Skeletal muscle satellite cell (primary cell): ENCODE measurements at regions not wholly inside any gene's neighbourhood (a gene's known extent, or its start where the extent isn't known, plus 50 kb on each side); places are given as distances from the start of the nearest gene placed in this dataset.

Experiments
- H3K27me3 ChIP-seq: 2 replicates; pipeline ENCODE4 v1.7.0; 2013; ENCODE audit warnings: low read length; ENCODE audit not compliant: control insufficient read depth, insufficient read depth
- H3K36me3 ChIP-seq: 2 replicates; pipeline ENCODE4 v1.7.0; 2013; ENCODE audit warnings: mild to moderate bottlenecking, control low read depth, low read length; ENCODE audit not compliant: insufficient read depth
- H3K4me1 ChIP-seq: 2 replicates; pipeline ENCODE4 v1.7.0; 2013; ENCODE audit warnings: low read length; ENCODE audit not compliant: control insufficient read depth, insufficient read depth
- H3K4me2 ChIP-seq: 2 replicates; pipeline ENCODE4 v1.7.0; 2013; ENCODE audit warnings: mild to moderate bottlenecking, low read length
- H3K4me3 ChIP-seq: 2 replicates; pipeline ENCODE4 v1.7.0; 2013; ENCODE audit warnings: low read length
- H3K9ac ChIP-seq: 2 replicates; pipeline ENCODE4 v1.7.0; 2013; ENCODE audit warnings: mild to moderate bottlenecking, low read depth, low read length, moderate library complexity
- H3K9me3 ChIP-seq: replicated peaks from 2 replicates; pipeline ENCODE4 v1.7.0; 2013; ENCODE audit warnings: mild to moderate bottlenecking, control low read depth, low read length

DNA sequence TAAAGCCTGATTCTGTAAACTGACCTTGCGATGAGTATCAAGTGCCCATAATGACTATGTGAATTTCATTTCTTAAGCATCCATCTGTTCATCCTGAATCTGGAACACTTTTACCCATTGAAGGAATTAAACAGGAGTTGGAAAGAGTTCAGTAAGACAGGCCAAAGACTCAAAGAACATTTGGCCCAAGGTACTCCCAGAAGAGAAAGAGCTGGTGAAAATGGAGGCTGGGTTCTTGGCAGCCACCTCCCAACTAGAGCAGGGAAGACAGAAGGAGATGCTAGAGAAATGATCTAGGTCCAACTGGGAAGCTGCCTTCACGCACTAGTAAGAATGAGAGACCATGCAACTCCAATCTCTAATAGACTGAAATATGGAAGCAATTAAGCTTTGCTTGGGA is 57.1 kb upstream of the ADRA1D start:
- Histone ChIP-seq H3K27me3 (peaks cover 32% of the 10 kb centered on the region), H3K9me3 (no peaks in the 10 kb centered on the region), H3K4me3 (no peak overlapping the region), H3K4me2 (no peak overlapping the region), H3K4me1 (no peaks in the 10 kb centered on the region), H3K9ac (no peak overlapping the region), H3K36me3 (no peaks in the 10 kb centered on the region)

DNA sequence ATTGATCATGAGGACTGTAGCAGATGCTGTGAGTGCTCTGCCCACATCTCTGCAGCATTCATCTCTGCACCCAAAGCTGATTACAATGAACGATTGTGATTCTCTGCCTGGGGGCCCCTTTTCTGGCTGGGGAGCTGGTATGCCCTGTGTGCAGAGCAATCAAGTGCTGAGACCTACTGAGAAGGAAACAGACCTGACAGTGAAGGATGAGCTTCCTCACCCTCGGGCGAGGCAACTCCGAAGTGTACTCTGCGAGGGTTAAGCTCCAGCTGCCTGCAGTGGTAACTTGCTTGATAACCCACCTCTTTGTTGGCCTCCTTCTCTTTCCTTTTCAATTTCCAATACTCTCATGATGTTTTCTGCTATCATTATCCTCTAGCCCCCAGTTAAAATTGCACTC is 56.0 kb upstream of the ADRA1D start:
- no peaks in the 10 kb centered on the region for H3K9me3 ChIP-seq
- no peaks in the 10 kb centered on the region for H3K4me1 ChIP-seq
- no peak overlapping the region for H3K4me2 ChIP-seq
- H3K36me3 ChIP-seq = no peaks in the 10 kb centered on the region
- H3K9ac ChIP-seq = no peak overlapping the region
- H3K4me3 ChIP-seq = no peak overlapping the region
- H3K27me3 ChIP-seq = peaks cover 39% of the 10 kb centered on the region

DNA sequence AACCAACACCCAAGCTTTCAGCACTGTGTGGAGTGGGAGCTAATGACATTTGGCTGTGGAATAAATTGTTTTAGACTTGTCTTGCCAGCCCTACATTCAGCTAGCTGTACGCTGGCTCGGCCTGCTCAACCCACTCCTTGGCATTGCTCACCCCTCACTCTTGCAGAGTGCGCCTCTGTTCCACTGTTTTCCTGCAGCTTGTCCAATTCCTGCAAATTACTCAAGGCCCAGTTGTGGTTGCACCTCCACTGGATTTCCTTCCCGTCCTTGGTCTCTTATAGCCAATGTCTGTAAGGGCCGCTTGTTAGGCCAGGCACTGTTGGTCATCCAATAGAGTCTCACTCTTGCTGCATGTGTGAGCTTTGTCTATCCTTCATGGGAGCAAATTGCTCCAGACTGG is 55.5 kb upstream of the ADRA1D start:
- H3K4me3 ChIP-seq = no peak overlapping the region
- H3K9ac ChIP-seq = no peak overlapping the region
- H3K4me2 ChIP-seq = no peak overlapping the region
- no peaks in the 10 kb centered on the region for H3K36me3 ChIP-seq
- H3K9me3 ChIP-seq = no peaks in the 10 kb centered on the region
- H3K27me3 ChIP-seq = peaks cover 39% of the 10 kb centered on the region
- no peaks in the 10 kb centered on the region for H3K4me1 ChIP-seq

DNA sequence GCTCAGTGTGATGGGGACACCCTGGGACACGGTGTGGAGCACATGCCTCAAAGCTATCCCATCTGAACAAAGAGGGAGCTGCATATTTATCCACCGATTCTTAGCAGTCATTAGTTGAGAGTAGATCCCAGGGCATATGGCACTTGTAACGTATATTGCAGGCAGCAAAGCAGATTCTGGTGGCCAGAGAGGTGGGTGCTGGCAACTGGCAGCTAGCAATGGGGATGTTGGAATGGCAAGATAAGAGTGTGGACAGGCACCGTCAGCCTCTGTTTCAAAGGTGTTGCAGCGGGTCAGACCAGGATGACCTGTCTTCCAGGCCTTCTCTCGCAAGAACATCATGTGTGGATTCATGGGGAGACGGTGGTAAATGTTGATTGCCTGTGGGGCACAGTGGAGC is 54.0 kb upstream of the ADRA1D start:
- H3K27me3 ChIP-seq = peaks cover 46% of the 10 kb centered on the region
- H3K4me2 ChIP-seq = no peak overlapping the region
- no peak overlapping the region for H3K4me3 ChIP-seq
- H3K9me3 ChIP-seq = no peaks in the 10 kb centered on the region
- no peak overlapping the region for H3K9ac ChIP-seq
- H3K36me3 ChIP-seq = no peaks in the 10 kb centered on the region
- H3K4me1 ChIP-seq = no peaks in the 10 kb centered on the region

DNA sequence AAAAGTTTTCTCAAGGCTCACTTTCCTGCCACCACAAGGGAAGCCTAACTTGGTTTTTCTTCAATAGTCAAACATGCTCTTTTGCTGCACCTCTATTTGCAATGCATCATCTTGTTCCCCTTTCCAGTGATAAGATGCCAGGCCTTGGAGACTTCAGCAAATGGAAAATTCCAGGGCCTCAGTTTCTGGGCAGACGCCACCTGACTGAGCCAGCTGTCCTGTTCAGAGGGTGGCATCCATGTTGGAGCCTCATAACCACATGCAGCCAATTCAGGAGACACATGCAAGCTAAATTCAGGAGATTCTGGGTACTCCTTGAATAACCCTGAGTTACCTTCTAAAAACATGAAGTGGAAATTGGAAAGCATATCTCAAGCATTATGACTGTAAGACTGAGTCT is 51.8 kb upstream of the ADRA1D start:
- no peak overlapping the region for H3K4me3 ChIP-seq
- H3K36me3 ChIP-seq = no peaks in the 10 kb centered on the region
- H3K9ac ChIP-seq = no peak overlapping the region
- peaks cover 55% of the 10 kb centered on the region for H3K27me3 ChIP-seq
- no peaks in the 10 kb centered on the region for H3K4me1 ChIP-seq
- no peaks in the 10 kb centered on the region for H3K9me3 ChIP-seq
- no peak overlapping the region for H3K4me2 ChIP-seq

DNA sequence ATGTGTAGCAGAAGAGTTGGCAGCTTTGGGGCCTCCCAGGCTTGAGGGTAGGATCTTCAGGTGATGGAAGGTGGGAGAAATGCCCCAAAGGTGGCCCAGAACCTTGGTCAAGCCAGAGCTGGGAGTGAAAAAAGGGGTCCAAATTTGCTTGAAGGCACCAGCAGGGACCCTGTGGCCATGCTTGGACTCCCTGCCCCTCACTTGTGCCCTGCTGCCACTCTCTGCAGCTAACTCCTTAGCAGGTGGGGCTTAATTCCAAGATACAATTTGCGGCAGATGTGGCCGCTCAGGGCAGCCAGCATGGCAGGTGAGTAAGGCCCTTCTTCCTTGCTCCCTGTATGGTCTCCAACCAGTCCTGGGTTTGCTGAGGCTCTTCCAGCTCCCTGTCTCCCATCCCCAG is 51.3 kb upstream of the ADRA1D start:
- no peak overlapping the region for H3K9ac ChIP-seq
- no peak overlapping the region for H3K4me3 ChIP-seq
- no peaks in the 10 kb centered on the region for H3K4me1 ChIP-seq
- no peaks in the 10 kb centered on the region for H3K36me3 ChIP-seq
- no peaks in the 10 kb centered on the region for H3K9me3 ChIP-seq
- H3K4me2 ChIP-seq = no peak overlapping the region
- H3K27me3 ChIP-seq = peaks cover 60% of the 10 kb centered on the region

DNA sequence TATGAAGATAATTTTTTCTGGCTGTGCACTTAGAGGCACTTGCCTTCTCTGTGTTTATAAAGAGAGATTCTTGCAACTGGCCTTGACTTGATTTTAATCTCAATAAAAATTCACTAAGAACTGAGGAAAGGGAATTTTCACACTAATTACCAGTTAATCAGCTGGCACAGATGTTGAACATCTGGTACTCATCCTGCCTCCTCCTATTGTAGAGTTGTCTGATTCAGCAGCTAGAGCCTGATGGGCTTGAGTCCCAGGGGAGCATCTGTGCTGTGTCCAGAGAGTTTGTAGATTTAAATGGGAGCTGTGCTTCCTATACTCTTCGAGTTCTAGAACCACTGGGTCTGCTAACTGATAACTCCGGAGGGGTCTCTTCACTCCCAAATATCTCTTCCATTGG is 50.7 kb upstream of the ADRA1D start:
- Histone ChIP-seq H3K9me3 (no peaks in the 10 kb centered on the region), H3K27me3 (peaks cover 64% of the 10 kb centered on the region), H3K4me1 (no peaks in the 10 kb centered on the region), H3K4me2 (no peak overlapping the region), H3K36me3 (no peaks in the 10 kb centered on the region), H3K4me3 (no peak overlapping the region), H3K9ac (no peak overlapping the region)

DNA sequence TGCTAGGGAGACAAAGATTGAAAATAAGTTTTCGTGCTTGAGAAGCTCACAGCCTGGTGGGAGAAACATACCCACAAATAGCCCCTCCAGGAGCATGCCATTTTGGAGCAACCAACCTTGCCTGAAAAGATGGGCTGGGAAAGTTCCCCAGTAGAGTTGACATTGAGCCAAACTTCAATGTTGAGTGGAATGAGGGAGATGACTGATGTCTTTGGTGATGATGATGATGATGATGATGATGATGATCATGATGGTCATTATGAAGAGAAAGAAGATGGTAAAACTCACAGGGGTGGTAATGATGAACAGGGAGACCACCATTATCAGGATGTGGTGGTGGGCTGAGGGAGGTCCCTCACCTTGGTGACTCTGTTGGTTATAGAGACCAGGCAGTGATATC is 50.1 kb upstream of the ADRA1D start:
- Histone ChIP-seq H3K4me2 (no peak overlapping the region), H3K9ac (no peak overlapping the region), H3K36me3 (no peaks in the 10 kb centered on the region), H3K9me3 (no peaks in the 10 kb centered on the region), H3K4me3 (no peak overlapping the region), H3K4me1 (no peaks in the 10 kb centered on the region), H3K27me3 (peaks cover 58% of the 10 kb centered on the region)
